Caki2 (cell line): ENCODE measurements at regions not wholly inside any gene's neighbourhood (a gene's known extent, or its start where the extent isn't known, plus 50 kb on each side); places are given as distances from the start of the nearest gene placed in this dataset.
"Not testable (repeated sequence)": the region's sequence is repeated elsewhere in the genome, so short reads cannot be mapped to it uniquely, and the experiment has no call there.

Experiments used
- DNase-seq: peaks from one replicate; pipeline ENCODE4 v3.0.0-alpha.2; 2015; ENCODE audit warnings: low read depth
- in situ Hi-C: cut with HindIII; loops from 2 replicates; pipeline ENCODE4 v1.10.0; 2016; ENCODE audit warnings: low sequenced_read_pairs, low pct_unique_long_range_greater_than_20kb, mixed read lengths

- no peak for DNase-seq
- in situ Hi-C loops: no loop called here
These were observed 172.8 kb downstream of the TEX13C start for GRCh38 chrX:125492439-125492838.

DNA sequence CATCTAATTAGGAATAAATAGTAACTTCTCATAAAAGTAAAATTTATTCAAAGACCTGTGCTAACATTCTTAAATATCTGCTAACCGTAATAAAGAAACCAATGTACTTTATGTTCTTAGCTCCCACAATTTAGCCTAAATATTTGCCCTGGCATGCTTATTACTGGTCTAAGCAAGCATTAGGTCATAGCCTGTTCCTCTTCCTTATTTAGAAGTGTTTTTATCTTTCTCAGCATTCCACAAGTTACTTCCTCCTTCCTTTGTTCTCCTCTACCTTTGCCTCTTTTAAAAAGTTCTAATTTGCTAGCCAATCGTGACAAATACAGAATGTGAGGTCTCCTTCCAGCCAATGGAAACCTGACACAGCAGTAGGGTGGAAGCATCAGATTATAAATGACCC, 173.3 kb downstream of the TEX13C start:
- DNase-seq, in situ Hi-C loops: not testable (repeated sequence)

DNA sequence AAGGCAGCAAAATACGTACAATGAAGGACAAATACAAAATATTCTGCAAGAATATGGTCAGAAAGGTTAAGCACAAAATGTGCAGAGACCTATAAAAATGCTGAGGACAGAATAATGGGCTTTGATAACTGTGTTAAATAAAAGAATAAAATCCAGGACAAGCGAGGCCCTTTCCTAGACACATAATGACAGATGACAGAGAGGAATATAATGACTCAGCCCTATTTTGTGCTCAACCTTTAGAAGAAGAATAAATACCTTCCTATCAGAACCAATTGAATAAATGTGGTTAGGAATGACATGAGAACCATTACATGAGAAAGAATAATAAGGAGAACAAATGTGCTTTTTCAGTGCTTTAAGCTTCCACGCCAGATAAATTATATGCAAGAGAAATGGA, 178.0 kb downstream of the TEX13C start:
- DNase-seq: no peak
- in situ Hi-C loops: no loop called here

- DNase-seq: no peak
- in situ Hi-C loops: no loop called here
These were observed 184.1 kb downstream of the TEX13C start for GRCh38 chrX:125503769-125504168.

DNA sequence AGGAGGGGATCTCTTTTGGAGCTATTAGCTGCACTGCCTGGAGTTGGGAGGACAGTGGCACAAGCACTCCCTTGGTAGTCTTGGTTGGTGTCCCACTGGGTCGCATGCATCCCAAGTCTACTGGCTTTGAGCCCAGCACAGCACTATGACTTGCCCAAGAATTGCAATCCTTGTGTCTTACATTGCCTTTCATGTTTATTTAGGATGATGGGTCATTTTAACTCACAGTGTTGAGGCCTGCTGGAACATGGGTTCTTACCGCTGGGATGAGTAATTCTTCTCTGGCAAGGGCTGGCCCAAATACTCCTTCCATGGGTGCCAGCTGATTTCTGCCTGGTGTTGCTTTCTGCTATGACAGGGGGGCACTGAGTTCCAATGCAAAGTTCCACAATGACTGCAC, 185.5 kb downstream of the TEX13C start:
- no peak for DNase-seq
- in situ Hi-C loops: no loop called here

DNA sequence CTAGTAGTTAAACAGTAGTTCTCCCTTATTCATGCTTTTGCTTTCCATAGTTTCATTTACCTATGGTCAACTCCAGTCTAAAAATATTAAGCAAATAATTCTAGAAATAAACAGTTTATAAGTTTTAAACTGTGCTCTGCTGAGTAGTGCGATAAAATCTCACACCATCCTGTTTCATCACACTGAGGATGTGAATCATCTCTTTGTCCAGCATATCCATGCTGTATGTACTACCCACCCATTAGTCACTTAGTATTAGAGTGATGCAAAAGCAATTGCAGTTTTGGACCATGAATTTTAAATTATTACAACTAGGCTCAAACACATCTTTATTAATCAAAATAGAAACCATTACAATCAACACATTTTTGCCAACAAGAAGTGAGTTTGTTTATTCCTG, 187.4 kb downstream of the TEX13C start:
- no peak for DNase-seq
- in situ Hi-C loops: no loop called here

DNA sequence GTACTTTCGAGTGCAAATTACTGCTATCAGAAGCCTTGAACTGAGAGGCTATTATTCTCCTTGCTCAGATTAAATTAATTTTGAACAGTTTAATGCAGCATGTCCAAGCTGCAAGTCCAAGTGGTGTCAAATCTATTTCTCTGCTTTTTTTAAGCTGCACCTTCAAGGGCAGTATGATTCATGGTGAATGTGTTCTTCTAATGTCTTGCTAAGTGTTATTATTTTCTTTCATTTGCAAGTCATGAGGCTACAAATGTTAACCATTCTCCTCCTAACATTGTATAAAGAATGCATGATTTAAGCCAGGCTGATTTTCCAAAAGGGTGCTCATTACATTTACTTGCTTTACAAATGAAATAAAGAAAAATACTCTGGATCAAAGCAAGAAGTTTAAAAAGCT, 200.4 kb downstream of the TEX13C start:
- DNase-seq: no peak
- in situ Hi-C loops: no loop called here

DNA sequence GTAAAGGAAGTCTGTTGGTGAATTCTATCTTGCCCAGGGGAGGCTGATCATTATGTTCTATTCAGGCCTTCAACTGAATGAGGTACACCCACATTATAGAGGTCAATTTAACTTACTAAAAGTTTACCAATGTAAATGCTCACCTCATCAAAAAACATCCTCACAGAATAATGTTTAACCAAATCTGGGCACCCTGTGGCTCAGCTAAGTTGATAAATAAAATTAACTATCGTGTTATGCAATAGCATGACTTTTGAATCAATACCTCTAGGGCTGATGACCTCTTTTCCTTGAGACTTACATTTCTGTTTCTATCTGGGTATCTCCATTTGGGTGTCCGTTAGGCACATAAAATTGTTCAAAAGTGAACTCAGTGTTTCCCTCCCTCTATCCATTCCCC, 203.1 kb downstream of the TEX13C start:
- in situ Hi-C loops: no loop called here

GRCh38 chrX:125532411-125533089, 212.9 kb downstream of the TEX13C start:
- DNase-seq: no peak
- in situ Hi-C loops: no loop called here

More for the DNA sequence above, 203.1 kb downstream of the TEX13C start:
- no peak for DNase-seq

DNA sequence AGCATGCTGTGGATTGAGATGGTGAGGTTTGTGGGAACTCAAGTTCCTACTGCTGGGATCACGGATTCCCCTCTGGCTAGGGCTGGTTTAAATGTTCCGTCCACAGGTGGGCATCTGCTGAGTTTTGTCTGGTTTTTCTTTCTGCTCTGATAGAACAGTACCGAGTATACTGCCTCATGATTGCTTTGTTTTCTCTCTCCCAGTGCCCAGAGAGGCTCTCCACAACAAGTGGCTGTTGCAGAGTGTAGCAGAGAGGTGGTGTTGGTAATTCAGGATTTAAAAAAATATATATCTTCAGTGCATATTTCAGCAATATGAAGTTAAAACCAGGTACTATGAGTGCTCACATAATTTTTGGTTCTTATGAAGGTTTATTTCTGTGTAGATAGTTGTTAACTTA, 213.7 kb downstream of the TEX13C start:
- DNase-seq: no peak
- in situ Hi-C loops: no loop called here

- DNase-seq: no peak
- in situ Hi-C loops: no loop called here
These were observed 224.5 kb downstream of the TEX13C start for GRCh38 chrX:125544031-125544660.

- in situ Hi-C loops: no loop called here
- DNase-seq: no peak
These were observed 225.2 kb downstream of the TEX13C start for GRCh38 chrX:125544856-125545255.

DNA sequence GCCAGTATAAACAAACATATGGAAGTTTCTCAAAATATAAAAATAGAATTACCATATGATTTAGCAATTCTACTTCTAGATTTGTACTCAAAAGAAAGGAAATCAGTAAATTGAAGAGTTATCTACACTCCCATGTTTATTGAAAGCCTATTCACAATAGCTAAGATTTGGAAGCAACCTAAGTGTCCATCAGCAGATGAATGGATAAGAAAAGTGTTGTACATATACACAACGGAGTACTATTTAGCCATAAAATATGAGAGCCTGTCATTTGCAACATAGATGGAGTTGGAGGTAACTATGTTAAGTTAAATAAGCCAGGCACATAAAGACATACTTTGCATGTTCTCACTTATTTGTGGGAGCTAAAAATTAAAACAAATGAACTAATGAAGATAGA, 257.8 kb downstream of the TEX13C start:
- in situ Hi-C loops: no loop called here
- no peak for DNase-seq

DNA sequence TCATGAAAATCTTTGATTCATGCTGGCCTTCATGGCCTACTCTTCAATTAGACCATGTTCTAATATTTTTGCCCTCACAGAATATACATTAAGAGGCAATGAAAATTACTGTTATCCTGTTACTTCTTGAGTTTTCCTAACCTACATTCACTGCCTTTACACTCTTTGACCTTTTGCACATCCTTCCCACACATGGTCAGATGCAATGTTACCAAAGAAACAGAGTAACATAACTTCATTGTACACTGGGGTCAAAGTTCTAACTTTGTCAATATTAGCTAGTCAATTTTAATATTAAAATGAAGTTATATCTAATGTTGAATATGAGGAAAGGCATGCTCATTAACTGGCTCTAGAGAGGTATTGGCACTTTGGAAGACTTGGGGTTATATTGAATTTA, 284.8 kb downstream of the TEX13C start:
- DNase-seq: no peak
- in situ Hi-C loops: no loop called here

DNA sequence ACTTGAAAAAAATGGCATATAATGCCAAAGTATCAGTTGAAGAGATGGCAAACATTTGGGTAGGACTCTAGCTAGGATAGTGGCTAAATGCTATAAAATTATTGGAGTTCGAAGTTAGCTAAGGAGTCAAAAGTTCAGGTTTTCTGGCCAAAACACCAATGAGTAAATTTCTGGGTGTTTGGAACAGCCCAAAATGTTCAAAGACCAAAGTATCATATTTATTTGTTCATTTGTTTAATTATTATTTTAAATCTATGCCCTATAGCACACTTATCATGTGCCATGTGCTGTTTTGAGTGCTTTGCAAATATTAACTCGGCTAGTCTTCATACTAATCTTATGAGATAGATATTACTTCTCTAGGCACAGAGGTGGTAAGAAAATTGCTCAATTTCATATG, 285.5 kb downstream of the TEX13C start:
- DNase-seq: no peak
- in situ Hi-C loops: no loop called here

- in situ Hi-C loops, DNase-seq: not testable (repeated sequence)
These were observed 295.1 kb downstream of the TEX13C start for GRCh38 chrX:125614591-125615343.

GRCh38 chrX:125620715-125621587, 301.3 kb downstream of the TEX13C start:
- in situ Hi-C loops: no loop called here
- DNase-seq: no peak

DNA sequence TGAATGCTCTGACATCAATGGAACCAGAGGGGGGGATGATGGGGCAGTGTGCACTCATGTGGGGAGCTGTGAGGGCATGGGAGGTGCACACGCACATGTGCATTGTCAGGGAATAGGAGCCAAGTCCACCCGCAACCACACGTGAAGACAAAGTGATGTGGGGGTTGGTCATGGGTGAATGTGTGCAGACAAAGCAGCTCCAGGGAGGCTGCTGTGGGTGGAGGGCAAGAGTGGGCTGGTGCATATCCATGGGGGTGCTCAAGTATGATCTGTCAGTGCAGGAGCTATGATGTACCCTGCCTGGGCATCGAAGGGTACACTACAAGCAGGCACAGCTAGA, 301.9 kb downstream of the TEX13C start:
- no peak for DNase-seq
- in situ Hi-C loops: no loop called here

DNA sequence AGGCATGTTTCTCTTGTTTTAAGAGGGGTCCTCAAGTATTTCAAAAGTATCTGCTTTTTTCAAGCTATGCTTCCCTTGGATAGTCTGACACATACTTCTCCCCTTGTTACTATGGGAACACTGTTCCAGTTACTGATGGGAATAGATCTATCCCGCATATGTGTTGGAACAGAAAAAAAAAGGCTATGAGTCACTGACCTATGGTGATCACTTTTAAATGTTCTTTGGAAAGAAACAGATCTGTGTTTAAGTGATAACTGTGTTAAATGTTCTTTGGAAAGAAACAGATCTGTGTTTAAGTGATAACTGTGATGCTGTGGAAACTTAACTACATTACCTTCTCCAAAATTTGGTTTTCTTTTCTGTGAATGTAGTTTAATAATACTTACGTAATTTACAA, 303.2 kb downstream of the TEX13C start:
- in situ Hi-C loops: no loop called here
- DNase-seq: no peak
